ENCODE measurements at regions not wholly inside any gene's neighbourhood (a gene's known extent, or its start where the extent isn't known, plus 50 kb on each side); places are given as distances from the start of the nearest gene placed in this dataset.

- DNase-seq (ENCODE audit: low read depth): no peak
These were observed 79.1 kb downstream of the INHBB start for GRCh38 chr2:120425014-120425413.

GRCh38 chr2:120428748-120429147 is 82.8 kb downstream of the INHBB start:
- no peak for DNase-seq (ENCODE audit: low read depth)

- DNase-seq (ENCODE audit: low read depth): no peak
These were observed 83.9 kb downstream of the INHBB start for GRCh38 chr2:120429586-120430500.

- no peak for DNase-seq (ENCODE audit: low read depth)
These were observed 84.5 kb downstream of the INHBB start for GRCh38 chr2:120430501-120430830.

- DNase-seq (ENCODE audit: low read depth): no peak
These were observed 85.0 kb downstream of the INHBB start for GRCh38 chr2:120430957-120431356.

- DNase-seq (ENCODE audit: low read depth): no peak
These were observed 85.7 kb downstream of the INHBB start for GRCh38 chr2:120431386-120432292.

- no peak for DNase-seq (ENCODE audit: low read depth)
These were observed 86.5 kb downstream of the INHBB start for GRCh38 chr2:120432293-120432975.

GRCh38 chr2:120432976-120433815 is 87.3 kb downstream of the INHBB start:
- DNase-seq (ENCODE audit: low read depth): no peak

GRCh38 chr2:120433816-120434290 is 87.9 kb downstream of the INHBB start:
- DNase-seq (ENCODE audit: low read depth): no peak

GRCh38 chr2:120434492-120435308 is 88.8 kb downstream of the INHBB start:
- no peak for DNase-seq (ENCODE audit: low read depth)

GRCh38 chr2:120435671-120436459 is 89.9 kb downstream of the INHBB start:
- no peak for DNase-seq (ENCODE audit: low read depth)

- DNase-seq (ENCODE audit: low read depth): peak; percentile 16
These were observed 90.5 kb downstream of the INHBB start for GRCh38 chr2:120436460-120436739.

GRCh38 chr2:120436885-120437603 is 91.1 kb downstream of the INHBB start:
- DNase-seq (ENCODE audit: low read depth): peak; percentile 40

GRCh38 chr2:120437604-120438000 is 91.7 kb downstream of the INHBB start:
- DNase-seq (ENCODE audit: low read depth): no peak

GRCh38 chr2:120438301-120439066 is 92.5 kb downstream of the INHBB start:
- DNase-seq (ENCODE audit: low read depth): no peak

- no peak for DNase-seq (ENCODE audit: low read depth)
These were observed 93.1 kb downstream of the INHBB start for GRCh38 chr2:120439067-120439368.

- DNase-seq (ENCODE audit: low read depth): no peak
These were observed 93.9 kb downstream of the INHBB start for GRCh38 chr2:120439637-120440384.
